ENCODE measurements at regions not wholly inside any gene's neighbourhood (a gene's known extent, or its start where the extent isn't known, plus 50 kb on each side); places are given as distances from the start of the nearest gene placed in this dataset.

GRCh38 chr3:181178991-181179390 lies 189.5 kb upstream of the DNAJC19 start:
- WGBS, 2 donors = 77 to 86% methylated on average over 7 of the region's 7 CpGs
- TF ChIP-seq CTCF (IDR thresholded peaks at IDR 0.05; ENCODE audit: control extremely low read depth, extremely low read depth) = no peak
- no peaks in the 10 kb centered on the region for H3K36me3 ChIP-seq (ENCODE audit: control insufficient read depth in 4 of 4, insufficient read depth in 4 of 4, low read length in 4 of 4)
- no peak overlapping the region for H3K4me3 ChIP-seq
- DNase-seq (no peak), ATAC-seq (ENCODE audit: insufficient read depth, low FRiP score) (no peak)
- H3K9me3 ChIP-seq (ENCODE audit: control insufficient read depth in 4 of 4, insufficient read depth in 3 of 4, low read length in 3 of 4) = no peaks in the 10 kb centered on the region
- no peak overlapping the region for H3K9ac ChIP-seq (ENCODE audit: insufficient read depth in 1 of 2, low read length in 2 of 2)
- no peak overlapping the region for H3K27ac ChIP-seq (ENCODE audit: low read depth in 1 of 2, low read length in 1 of 2)
- no peaks in the 10 kb centered on the region for H3K27me3 ChIP-seq (ENCODE audit: control insufficient read depth in 3 of 3, insufficient read depth in 3 of 3, low read length in 2 of 3)
- no peaks in the 10 kb centered on the region for H3K4me1 ChIP-seq (ENCODE audit: control insufficient read depth in 5 of 5, insufficient read depth in 5 of 5, low read length in 5 of 5)

GRCh38 chr3:181176601-181177000 lies 187.1 kb upstream of the DNAJC19 start:
- no peaks in the 10 kb centered on the region for H3K9me3 ChIP-seq (ENCODE audit: control insufficient read depth in 4 of 4, insufficient read depth in 3 of 4, low read length in 3 of 4)
- no peaks in the 10 kb centered on the region for H3K36me3 ChIP-seq (ENCODE audit: control insufficient read depth in 4 of 4, insufficient read depth in 4 of 4, low read length in 4 of 4)
- peak; percentile 34 for TF ChIP-seq CTCF (IDR thresholded peaks at IDR 0.05; ENCODE audit: control extremely low read depth, extremely low read depth)
- no peak overlapping the region for H3K27ac ChIP-seq (ENCODE audit: low read depth in 1 of 2, low read length in 1 of 2)
- 14 to 17% methylated on average over 6 of the region's 6 CpGs for WGBS, 2 donors
- ATAC-seq (ENCODE audit: insufficient read depth, low FRiP score) (no peak), DNase-seq (peak; percentile 57 to 71 (median 70))
- no peaks in the 10 kb centered on the region for H3K27me3 ChIP-seq (ENCODE audit: control insufficient read depth in 3 of 3, insufficient read depth in 3 of 3, low read length in 2 of 3)
- no peaks in the 10 kb centered on the region for H3K4me1 ChIP-seq (ENCODE audit: control insufficient read depth in 5 of 5, insufficient read depth in 5 of 5, low read length in 5 of 5)
- H3K9ac ChIP-seq (ENCODE audit: insufficient read depth in 1 of 2, low read length in 2 of 2) = no peak overlapping the region
- no peak overlapping the region for H3K4me3 ChIP-seq

DNA sequence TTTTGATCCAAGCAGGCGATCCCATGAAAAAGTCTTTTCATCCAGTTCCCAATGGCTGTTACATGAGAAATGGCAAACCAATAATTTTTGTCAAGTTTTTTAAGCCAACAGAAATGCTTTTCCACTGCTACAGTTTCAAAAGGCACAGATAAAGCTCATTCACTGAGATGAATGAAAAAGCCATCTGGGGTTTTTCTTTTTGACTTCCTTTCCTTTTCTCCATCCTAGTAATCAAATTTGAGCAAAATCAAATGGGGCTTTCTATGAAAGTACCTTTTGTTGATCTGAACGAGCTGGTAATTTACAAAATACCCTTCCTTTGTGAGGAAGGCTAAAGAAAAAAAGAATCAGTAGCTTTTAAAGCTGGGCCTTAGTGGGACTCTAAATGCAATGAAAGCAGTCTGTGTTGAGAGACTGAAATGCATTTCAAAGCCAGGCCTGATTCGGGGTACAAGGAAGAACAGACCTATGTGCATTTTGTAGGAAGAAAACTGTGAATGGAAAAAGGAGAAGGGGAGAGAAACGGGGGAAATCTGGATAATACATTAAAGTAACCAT lies 185.2 kb upstream of the DNAJC19 start:
- Histone ChIP-seq H3K9ac (ENCODE audit: insufficient read depth in 1 of 2, low read length in 2 of 2) (no peak overlapping the region), H3K4me3 (no peak overlapping the region), H3K27me3 (ENCODE audit: control insufficient read depth in 3 of 3, insufficient read depth in 3 of 3, low read length in 2 of 3) (no peaks in the 10 kb centered on the region), H3K36me3 (ENCODE audit: control insufficient read depth in 4 of 4, insufficient read depth in 4 of 4, low read length in 4 of 4) (no peaks in the 10 kb centered on the region), H3K9me3 (ENCODE audit: control insufficient read depth in 4 of 4, insufficient read depth in 3 of 4, low read length in 3 of 4) (no peaks in the 10 kb centered on the region), H3K4me1 (ENCODE audit: control insufficient read depth in 5 of 5, insufficient read depth in 5 of 5, low read length in 5 of 5) (no peaks in the 10 kb centered on the region), H3K27ac (ENCODE audit: low read depth in 1 of 2, low read length in 1 of 2) (no peak overlapping the region)
- 53 to 58% methylated on average over 4 of the region's 4 CpGs for WGBS, 2 donors
- TF ChIP-seq CTCF (IDR thresholded peaks at IDR 0.05; ENCODE audit: control extremely low read depth, extremely low read depth) = no peak
- no peak for ATAC-seq (ENCODE audit: insufficient read depth, low FRiP score)
- no peak for DNase-seq

GRCh38 chr3:181174022-181174421 lies 184.5 kb upstream of the DNAJC19 start:
- WGBS, 2 donors = 77 to 81% methylated on average over 2 of the region's 2 CpGs

More at GRCh38 chr3:181174022-181174421, 184.5 kb upstream of the DNAJC19 start:
- TF ChIP-seq CTCF (IDR thresholded peaks at IDR 0.05; ENCODE audit: control extremely low read depth, extremely low read depth) = no peak
- Histone ChIP-seq H3K27me3 (ENCODE audit: control insufficient read depth in 3 of 3, insufficient read depth in 3 of 3, low read length in 2 of 3) (no peaks in the 10 kb centered on the region), H3K4me3 (no peak overlapping the region), H3K9ac (ENCODE audit: insufficient read depth in 1 of 2, low read length in 2 of 2) (no peak overlapping the region), H3K36me3 (ENCODE audit: control insufficient read depth in 4 of 4, insufficient read depth in 4 of 4, low read length in 4 of 4) (no peaks in the 10 kb centered on the region), H3K27ac (ENCODE audit: low read depth in 1 of 2, low read length in 1 of 2) (no peak overlapping the region), H3K9me3 (ENCODE audit: control insufficient read depth in 4 of 4, insufficient read depth in 3 of 4, low read length in 3 of 4) (no peaks in the 10 kb centered on the region), H3K4me1 (ENCODE audit: control insufficient read depth in 5 of 5, insufficient read depth in 5 of 5, low read length in 5 of 5) (no peaks in the 10 kb centered on the region)
- ATAC-seq (ENCODE audit: insufficient read depth, low FRiP score) (no peak), DNase-seq (no peak)

Data from lung (tissue), 11 donors.